ENCODE measurements at regions not wholly inside any gene's neighbourhood (a gene's known extent, or its start where the extent isn't known, plus 50 kb on each side); places are given as distances from the start of the nearest gene placed in this dataset.

- no peaks in the 10 kb centered on the region for H3K36me3 ChIP-seq (ENCODE audit: control insufficient read depth, insufficient read depth, low read length)
- H3K79me1 ChIP-seq (ENCODE audit: low read depth in 1 of 2, low read length in 2 of 2), result no peaks in the 10 kb centered on the region
- DNase-seq, result no peak
- no peak overlapping the region for H3K4me2 ChIP-seq (ENCODE audit: low read depth, low read length)
- H4K91ac ChIP-seq (ENCODE audit: insufficient read depth, low read depth, low read length), result no peak overlapping the region
- ChIA-PET CTCF (no interaction called here), POLR2A (ENCODE audit: unreplicated experiment) (no interaction called here)
- in situ Hi-C loops (cut with MboI; ENCODE audit: low sequenced_read_pairs), result no loop called here
- no peaks in the 10 kb centered on the region for H3K27me3 ChIP-seq (ENCODE audit: control insufficient read depth, insufficient read depth, low read length)
- no peak overlapping the region for H2AK5ac ChIP-seq (ENCODE audit: low read depth, low read length)
- no peak overlapping the region for H3K4me3 ChIP-seq (ENCODE audit: insufficient read depth, low read depth, low read length)
- H3K4me1 ChIP-seq (ENCODE audit: control insufficient read depth, insufficient read depth, low read length), result no peaks in the 10 kb centered on the region
- no peak overlapping the region for H2AFZ ChIP-seq (replicated peaks; ENCODE audit: low read length, poor library complexity)
- no peak overlapping the region for H2AK9ac ChIP-seq (replicated peaks; ENCODE audit: low read depth, low read length, poor library complexity)
- H3K9me3 ChIP-seq (ENCODE audit: control insufficient read depth, insufficient read depth, low read length), result peaks cover 7% of the 10 kb centered on the region; the same call in 1 of the 2 replicates
- no peak overlapping the region for H2BK20ac ChIP-seq (ENCODE audit: low read depth, low read length)
- no peak for ATAC-seq (ENCODE audit: low read depth)
- H3K56ac ChIP-seq (ENCODE audit: extremely low read depth, insufficient read depth, low read length), result no peak overlapping the region
- no peak for TF ChIP-seq RCOR1 (IDR thresholded peaks at IDR 0.05; ENCODE audit: insufficient replicate concordance, low read length)
- no peak for TF ChIP-seq RAD21 (IDR thresholded peaks at IDR 0.05; ENCODE audit: low read length)
- TF ChIP-seq RFX5 (IDR thresholded peaks at IDR 0.05; ENCODE audit: low read depth, low read length), result no peak
- no peak for TF ChIP-seq POLR2A (IDR thresholded peaks at IDR 0.05; ENCODE audit: low read depth, low read length)
- no peak for TF ChIP-seq SMC3 (IDR thresholded peaks at IDR 0.05; ENCODE audit: low read depth, low read length)
- no peak for TF ChIP-seq CEBPB (IDR thresholded peaks at IDR 0.05; ENCODE audit: low read depth, low read length)
- no peak for TF ChIP-seq BHLHE40 (IDR thresholded peaks at IDR 0.05; ENCODE audit: low read depth, low read length)
- H3K23ac ChIP-seq (ENCODE audit: low read depth, low read length), result no peak overlapping the region
- no peak overlapping the region for H2BK120ac ChIP-seq (ENCODE audit: low read depth, low read length)
- no peak overlapping the region for H3K9ac ChIP-seq (ENCODE audit: low read depth, low read length)
- H3K4ac ChIP-seq (ENCODE audit: low read depth, low read length), result no peak overlapping the region
- H3K18ac ChIP-seq (ENCODE audit: low read depth, low read length), result no peak overlapping the region
- no peak overlapping the region for H3K27ac ChIP-seq (ENCODE audit: insufficient read depth, low read length)
- H4K5ac ChIP-seq (ENCODE audit: low read depth, low read length), result no peak overlapping the region
- H2BK5ac ChIP-seq (ENCODE audit: low read depth, low read length, poor library complexity, severe bottlenecking), result no peak overlapping the region
- BruUV-seq (replicated peaks), result no TSS peak
- H3K14ac ChIP-seq (replicated peaks; ENCODE audit: low read depth, low read length), result no peak overlapping the region
- H3K9me1 ChIP-seq (ENCODE audit: insufficient read depth, low read length), result no peaks in the 10 kb centered on the region
- dilution Hi-C loops (cut with HindIII; ENCODE audit: low sequenced_read_pairs, unreplicated experiment), result no loop called here
- H4K8ac ChIP-seq (ENCODE audit: low read depth in 2 of 2, low read length in 2 of 2), result no peak overlapping the region
- H4K20me1 ChIP-seq (ENCODE audit: insufficient read depth, low read length), result no peaks in the 10 kb centered on the region
- intact Hi-C loops (cut with micrococcal nuclease), result no loop called here
- no peak overlapping the region for H2BK15ac ChIP-seq (ENCODE audit: low read depth, low read length)
Observed at GRCh38 chr7:52475001-52475582, 560.3 kb upstream of the POM121L12 start.
